ENCODE measurements at regions not wholly inside any gene's neighbourhood (a gene's known extent, or its start where the extent isn't known, plus 50 kb on each side); places are given as distances from the start of the nearest gene placed in this dataset.

- intact Hi-C loops (cut with micrococcal nuclease), result no loop called here
- Histone ChIP-seq H3K79me2 (ENCODE audit: low read length) (no peaks in the 10 kb centered on the region), H3K27ac (ENCODE audit: low read length) (no peak overlapping the region), H3K4me2 (ENCODE audit: low read length) (no peak overlapping the region), H3K9me2 (replicated peaks; ENCODE audit: low read length) (no peaks in the 10 kb centered on the region), H3K27me3 (ENCODE audit: low read length) (0 out of 2 replicates have a peak, but pooled peaks cover 5% of the 10 kb centered on the region), H3K4me1 (ENCODE audit: insufficient read depth, low read length) (0 out of 2 replicates have a peak, but pooled peaks cover 4% of the 10 kb centered on the region), H3K4me3 (ENCODE audit: low read length) (no peak overlapping the region), H2AFZ (ENCODE audit: low read length) (no peak overlapping the region), H3K9ac (ENCODE audit: low read length) (no peak overlapping the region), H4K20me1 (ENCODE audit: low read length) (no peaks in the 10 kb centered on the region), H3K9me3 (ENCODE audit: low read length) (no peaks in the 10 kb centered on the region), H3F3A (ENCODE audit: low read length, unreplicated experiment) (no peaks in the 10 kb centered on the region), H3K36me3 (ENCODE audit: low read depth, low read length) (no peaks in the 10 kb centered on the region)
- BruUV-seq (replicated peaks), result no TSS peak
- ATAC-seq (no peak), DNase-seq (peak; percentile 33)
- no peak for TF ChIP-seq EZH2 (IDR thresholded peaks at IDR 0.05; ENCODE audit: low read length, unreplicated experiment)
- no peak for TF ChIP-seq CTCF (conservative IDR thresholded peaks at IDR 0.05; ENCODE audit: low read depth, low read length)
- TF ChIP-seq EZH2phosphoT487 (IDR thresholded peaks at IDR 0.05; ENCODE audit: borderline replicate concordance, low read length), result no peak
- CTCF ChIA-PET, result no interaction called here
- POLR2A ChIA-PET (ENCODE audit: unreplicated experiment), result no interaction called here
Measured at GRCh38 chr5:175226506-175226905, 217.5 kb downstream of the DRD1 start.

GRCh38 chr5:175223291-175223690 lies 220.7 kb downstream of the DRD1 start:
- no peak for ATAC-seq
- Histone ChIP-seq H4K20me1 (ENCODE audit: low read length) (no peaks in the 10 kb centered on the region), H3K4me2 (ENCODE audit: low read length) (no peak overlapping the region), H2AFZ (ENCODE audit: low read length) (no peak overlapping the region), H3K9me2 (replicated peaks; ENCODE audit: low read length) (no peaks in the 10 kb centered on the region), H3K9ac (ENCODE audit: low read length) (no peak overlapping the region), H3K79me2 (ENCODE audit: low read length) (no peaks in the 10 kb centered on the region), H3K4me3 (ENCODE audit: low read length) (no peak overlapping the region), H3K4me1 (ENCODE audit: insufficient read depth, low read length) (no peaks in the 10 kb centered on the region), H3K27me3 (ENCODE audit: low read length) (peaks cover 11% of the 10 kb centered on the region; the same call in 1 of the 2 replicates), H3K9me3 (ENCODE audit: low read length) (no peaks in the 10 kb centered on the region), H3K27ac (ENCODE audit: low read length) (no peak overlapping the region), H3F3A (ENCODE audit: low read length, unreplicated experiment) (no peaks in the 10 kb centered on the region), H3K36me3 (ENCODE audit: low read depth, low read length) (no peaks in the 10 kb centered on the region)
- DNase-seq, result no peak
- TF ChIP-seq EZH2 (IDR thresholded peaks at IDR 0.05; ENCODE audit: low read length, unreplicated experiment) (no peak), CTCF (conservative IDR thresholded peaks at IDR 0.05; ENCODE audit: low read depth, low read length) (no peak), EZH2phosphoT487 (IDR thresholded peaks at IDR 0.05; ENCODE audit: borderline replicate concordance, low read length) (no peak)
- intact Hi-C loops (cut with micrococcal nuclease), result no loop called here
- ChIA-PET CTCF (no interaction called here), POLR2A (ENCODE audit: unreplicated experiment) (no interaction called here)
- no TSS peak for BruUV-seq (replicated peaks)

GRCh38 chr5:175222621-175223020 lies 221.4 kb downstream of the DRD1 start:
- no peak overlapping the region for H3K4me3 ChIP-seq (ENCODE audit: low read length)
- no peaks in the 10 kb centered on the region for H3K9me2 ChIP-seq (replicated peaks; ENCODE audit: low read length)
- H3K79me2 ChIP-seq (ENCODE audit: low read length), result no peaks in the 10 kb centered on the region
- CTCF ChIA-PET, result no interaction called here
- no peaks in the 10 kb centered on the region for H3F3A ChIP-seq (ENCODE audit: low read length, unreplicated experiment)
- no peaks in the 10 kb centered on the region for H3K9me3 ChIP-seq (ENCODE audit: low read length)
- POLR2A ChIA-PET (ENCODE audit: unreplicated experiment), result no interaction called here
- peaks cover 11% of the 10 kb centered on the region; the same call in 1 of the 2 replicates for H3K27me3 ChIP-seq (ENCODE audit: low read length)
- BruUV-seq (replicated peaks), result no TSS peak
- no peak overlapping the region for H3K27ac ChIP-seq (ENCODE audit: low read length)
- ATAC-seq (no peak), DNase-seq (no peak)
- no peaks in the 10 kb centered on the region for H3K4me1 ChIP-seq (ENCODE audit: insufficient read depth, low read length)
- no peak overlapping the region for H3K9ac ChIP-seq (ENCODE audit: low read length)
- intact Hi-C loops (cut with micrococcal nuclease), result no loop called here
- H3K36me3 ChIP-seq (ENCODE audit: low read depth, low read length), result no peaks in the 10 kb centered on the region
- no peak overlapping the region for H2AFZ ChIP-seq (ENCODE audit: low read length)
- H3K4me2 ChIP-seq (ENCODE audit: low read length), result no peak overlapping the region
- TF ChIP-seq CTCF (conservative IDR thresholded peaks at IDR 0.05; ENCODE audit: low read depth, low read length) (no peak), EZH2phosphoT487 (IDR thresholded peaks at IDR 0.05; ENCODE audit: borderline replicate concordance, low read length) (no peak), EZH2 (IDR thresholded peaks at IDR 0.05; ENCODE audit: low read length, unreplicated experiment) (no peak)
- no peaks in the 10 kb centered on the region for H4K20me1 ChIP-seq (ENCODE audit: low read length)
